Fibroblast of lung (primary cell): ENCODE measurements at regions not wholly inside any gene's neighbourhood (a gene's known extent, or its start where the extent isn't known, plus 50 kb on each side); places are given as distances from the start of the nearest gene placed in this dataset.

Experiments
- DNase-seq, 2 donors: peaks; one replicate each; pipeline versions ENCODE4 v3.0.0 to v3.0.0-alpha.2; 2010; ENCODE audit warnings: low read depth in 2 of 2
- H2AFZ ChIP-seq: 2 replicates; pipeline ENCODE4 v1.5.1; 2012; ENCODE audit warnings: low read length, control low read depth, inconsistent platforms
- H3K27ac ChIP-seq: 2 replicates; pipeline ENCODE4 v1.5.1; 2011; ENCODE audit warnings: low read length, control low read depth; ENCODE audit not compliant: insufficient read depth
- H3K27me3 ChIP-seq: 2 replicates; pipeline ENCODE4 v1.5.1; 2011; ENCODE audit warnings: mild to moderate bottlenecking, low read length; ENCODE audit not compliant: control insufficient read depth, insufficient read depth
- H3K36me3 ChIP-seq: 2 replicates; pipeline ENCODE4 v1.5.1; 2011; ENCODE audit warnings: low read length; ENCODE audit not compliant: control insufficient read depth, insufficient read depth
- H3K4me1 ChIP-seq: 2 replicates; pipeline ENCODE4 v1.5.1; 2011; ENCODE audit warnings: low read length; ENCODE audit not compliant: control insufficient read depth, insufficient read depth; ENCODE audit errors: extremely low read depth
- H3K4me2 ChIP-seq: 2 replicates; pipeline ENCODE4 v1.5.1; 2011; ENCODE audit warnings: low read length, control low read depth; ENCODE audit not compliant: insufficient read depth; ENCODE audit errors: extremely low read depth
- H3K4me3 ChIP-seq, 4 experiments: fragments of 200-600 bp in 1 of 4; sonication (generic) in 1 of 4; replicated peaks in 1 of 4; 2 replicates each; pipeline ENCODE4 v1.5.1; 2011 to 2016; ENCODE audit warnings: low read length in 4 of 4, low read depth in 3 of 4, mild to moderate bottlenecking in 3 of 4, control low read depth in 2 of 4, inconsistent platforms in 1 of 4, mixed read lengths in 1 of 4; ENCODE audit not compliant: insufficient read depth in 1 of 4; ENCODE audit errors: control extremely low read depth in 1 of 4
- H3K79me2 ChIP-seq: 2 replicates; pipeline ENCODE4 v1.5.1; 2012; ENCODE audit warnings: mild to moderate bottlenecking, low read length, inconsistent platforms; ENCODE audit not compliant: control insufficient read depth, insufficient read depth
- H3K9ac ChIP-seq: 2 replicates; pipeline ENCODE4 v1.5.1; 2011; ENCODE audit warnings: mild to moderate bottlenecking, low read length, control low read depth; ENCODE audit not compliant: insufficient read depth
- H3K9me3 ChIP-seq: 2 replicates; pipeline ENCODE4 v1.5.1; 2012; ENCODE audit warnings: low read depth, low read length; ENCODE audit not compliant: control insufficient read depth, insufficient read depth
- H4K20me1 ChIP-seq: 2 replicates; pipeline ENCODE4 v1.5.1; 2011; ENCODE audit warnings: low read length; ENCODE audit not compliant: control insufficient read depth, insufficient read depth; ENCODE audit errors: extremely low read depth
- EZH2 ChIP-seq: IDR thresholded peaks from 2 replicates; pipeline ENCODE4 v1.5.1; 2012; ENCODE audit warnings: low read length, control low read depth, mild to moderate bottlenecking; ENCODE audit errors: missing control alignments
- TF ChIP-seq, protein P1 (sequence below), 2 donors: IDR thresholded peaks in 1 of 2; conservative IDR thresholded peaks in 1 of 2; 1 replicate in 1 of 2; 2 replicates in 1 of 2; pipeline ENCODE4 v1.5.1; 2011 to 2012; ENCODE audit warnings: low read length in 2 of 2, control low read depth in 1 of 2, inconsistent platforms in 1 of 2, low read depth in 1 of 2, mild to moderate bottlenecking in 1 of 2

DNA sequence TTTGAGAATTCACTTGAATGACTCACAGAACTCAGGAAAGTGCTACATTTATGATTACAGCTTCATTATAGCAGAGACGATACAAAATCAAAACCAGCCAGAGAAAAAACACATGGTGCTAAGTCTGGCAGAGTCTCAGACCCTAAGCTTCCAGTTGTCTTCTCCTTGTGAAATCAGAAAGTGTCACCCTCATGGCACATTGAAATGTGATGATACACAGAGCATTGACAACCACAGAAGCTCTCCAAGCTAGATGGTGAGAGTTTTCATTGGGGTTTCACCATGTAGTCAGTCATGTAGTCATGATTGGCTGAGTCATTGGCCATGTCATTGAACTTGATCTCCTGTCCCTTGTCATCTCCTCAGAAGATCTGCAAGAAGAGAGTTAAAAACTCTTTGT lies 526.6 kb downstream of the MRPL39 start:
- no peaks in the 10 kb centered on the region for H3K79me2 ChIP-seq
- DNase-seq = peak in 1 of 2 donors; percentile 55
- no peaks in the 10 kb centered on the region for H4K20me1 ChIP-seq
- no peak overlapping the region for H2AFZ ChIP-seq
- no peak overlapping the region for H3K4me2 ChIP-seq
- H3K36me3 ChIP-seq = no peaks in the 10 kb centered on the region
- no peak overlapping the region for H3K4me3 ChIP-seq
- TF ChIP-seq EZH2 = no peak
- TF ChIP-seq, protein P1, sequence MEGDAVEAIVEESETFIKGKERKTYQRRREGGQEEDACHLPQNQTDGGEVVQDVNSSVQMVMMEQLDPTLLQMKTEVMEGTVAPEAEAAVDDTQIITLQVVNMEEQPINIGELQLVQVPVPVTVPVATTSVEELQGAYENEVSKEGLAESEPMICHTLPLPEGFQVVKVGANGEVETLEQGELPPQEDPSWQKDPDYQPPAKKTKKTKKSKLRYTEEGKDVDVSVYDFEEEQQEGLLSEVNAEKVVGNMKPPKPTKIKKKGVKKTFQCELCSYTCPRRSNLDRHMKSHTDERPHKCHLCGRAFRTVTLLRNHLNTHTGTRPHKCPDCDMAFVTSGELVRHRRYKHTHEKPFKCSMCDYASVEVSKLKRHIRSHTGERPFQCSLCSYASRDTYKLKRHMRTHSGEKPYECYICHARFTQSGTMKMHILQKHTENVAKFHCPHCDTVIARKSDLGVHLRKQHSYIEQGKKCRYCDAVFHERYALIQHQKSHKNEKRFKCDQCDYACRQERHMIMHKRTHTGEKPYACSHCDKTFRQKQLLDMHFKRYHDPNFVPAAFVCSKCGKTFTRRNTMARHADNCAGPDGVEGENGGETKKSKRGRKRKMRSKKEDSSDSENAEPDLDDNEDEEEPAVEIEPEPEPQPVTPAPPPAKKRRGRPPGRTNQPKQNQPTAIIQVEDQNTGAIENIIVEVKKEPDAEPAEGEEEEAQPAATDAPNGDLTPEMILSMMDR (conservative IDR thresholded peaks at IDR 0.05 in 1 of 2, IDR thresholded peaks at IDR 0.05 in 1 of 2; ENCODE audit: low read depth in 1 of 2, low read length in 2 of 2) = no peak
- H3K27ac ChIP-seq = no peak overlapping the region
- H3K27me3 ChIP-seq = no peaks in the 10 kb centered on the region
- H3K9ac ChIP-seq = no peak overlapping the region
- H3K4me1 ChIP-seq = no peaks in the 10 kb centered on the region
- no peaks in the 10 kb centered on the region for H3K9me3 ChIP-seq

DNA sequence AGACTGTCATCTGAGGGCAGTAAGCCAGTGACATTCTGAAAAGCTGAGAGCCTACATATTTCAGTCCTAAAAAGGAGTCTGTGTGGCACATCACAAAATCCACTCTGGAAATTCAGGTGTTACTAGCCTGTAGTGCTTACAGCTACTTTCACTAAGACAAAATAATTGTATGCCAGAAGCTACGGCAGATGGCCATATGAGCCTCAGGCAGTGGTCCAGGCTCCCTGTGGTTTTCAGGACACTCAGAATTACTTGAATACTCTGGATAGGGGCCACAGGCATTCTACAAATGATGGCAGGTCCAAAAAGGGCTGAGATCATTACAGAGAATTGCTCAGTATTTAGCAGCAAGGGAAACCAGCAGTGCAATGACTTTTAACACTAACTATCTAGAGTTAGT lies 527.1 kb downstream of the MRPL39 start:
- DNase-seq = peak; percentile 2 to 88
- Histone ChIP-seq H3K27ac (no peak overlapping the region), H3K4me3 (no peak overlapping the region), H4K20me1 (no peaks in the 10 kb centered on the region), H3K36me3 (no peaks in the 10 kb centered on the region), H2AFZ (no peak overlapping the region), H3K79me2 (no peaks in the 10 kb centered on the region), H3K4me1 (no peaks in the 10 kb centered on the region), H3K4me2 (no peak overlapping the region), H3K9me3 (no peaks in the 10 kb centered on the region), H3K9ac (no peak overlapping the region), H3K27me3 (no peaks in the 10 kb centered on the region)
- TF ChIP-seq, protein P1 (conservative IDR thresholded peaks at IDR 0.05 in 1 of 2, IDR thresholded peaks at IDR 0.05 in 1 of 2; ENCODE audit: low read depth in 1 of 2, low read length in 2 of 2) = no peak
- TF ChIP-seq EZH2 = no peak

DNA sequence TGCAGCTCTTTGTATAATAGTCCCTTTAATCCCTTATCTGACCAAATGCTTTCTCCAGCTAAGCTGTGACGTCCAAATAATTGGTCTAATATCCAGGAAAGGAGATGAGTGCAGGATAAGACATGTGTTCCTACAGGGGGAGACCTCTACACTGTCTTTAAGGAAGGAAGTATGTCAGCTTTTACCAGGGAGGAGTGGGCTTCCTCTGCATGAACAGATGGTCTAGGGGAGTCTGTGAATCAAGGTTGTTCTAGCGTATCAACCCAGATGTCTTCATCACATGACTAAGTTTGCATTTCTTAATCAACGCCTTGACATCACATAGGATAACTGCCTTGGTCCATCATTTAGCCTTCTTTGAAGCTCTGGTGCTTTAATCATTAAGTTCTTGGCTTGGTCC lies 528.2 kb downstream of the MRPL39 start:
- DNase-seq = no peak
- Histone ChIP-seq H2AFZ (no peak overlapping the region), H3K36me3 (no peaks in the 10 kb centered on the region), H4K20me1 (no peaks in the 10 kb centered on the region), H3K27me3 (no peaks in the 10 kb centered on the region), H3K27ac (no peak overlapping the region), H3K9ac (no peak overlapping the region), H3K9me3 (no peaks in the 10 kb centered on the region), H3K4me3 (no peak overlapping the region), H3K4me2 (no peak overlapping the region), H3K4me1 (no peaks in the 10 kb centered on the region), H3K79me2 (no peaks in the 10 kb centered on the region)
- TF ChIP-seq, protein P1 (conservative IDR thresholded peaks at IDR 0.05 in 1 of 2, IDR thresholded peaks at IDR 0.05 in 1 of 2; ENCODE audit: low read depth in 1 of 2, low read length in 2 of 2) = no peak
- no peak for TF ChIP-seq EZH2
